GM13977 (cell line): ENCODE measurements at regions not wholly inside any gene's neighbourhood (a gene's known extent, or its start where the extent isn't known, plus 50 kb on each side); places are given as distances from the start of the nearest gene placed in this dataset.

Source experiments
- DNase-seq: peaks from one replicate; pipeline ENCODE4 v3.0.0; 2012; ENCODE audit warnings: low spot score
- CTCF ChIP-seq: IDR thresholded peaks from 2 replicates; pipeline ENCODE4 v1.5.1; 2012; ENCODE audit warnings: mild to moderate bottlenecking, control low read depth; ENCODE audit not compliant: insufficient read depth; ENCODE audit errors: extremely low read depth, missing control alignments
- in situ Hi-C: fragments of 300-500 bp; cut with MboI; formaldehyde crosslinking; loops from one replicate; pipeline ENCODE4 v1.12.0; 2022; ENCODE audit warnings: low sequenced_read_pairs, low pct_unique_long_range_greater_than_20kb, mixed read lengths, inconsistent platforms; ENCODE audit not compliant: unreplicated experiment

DNA sequence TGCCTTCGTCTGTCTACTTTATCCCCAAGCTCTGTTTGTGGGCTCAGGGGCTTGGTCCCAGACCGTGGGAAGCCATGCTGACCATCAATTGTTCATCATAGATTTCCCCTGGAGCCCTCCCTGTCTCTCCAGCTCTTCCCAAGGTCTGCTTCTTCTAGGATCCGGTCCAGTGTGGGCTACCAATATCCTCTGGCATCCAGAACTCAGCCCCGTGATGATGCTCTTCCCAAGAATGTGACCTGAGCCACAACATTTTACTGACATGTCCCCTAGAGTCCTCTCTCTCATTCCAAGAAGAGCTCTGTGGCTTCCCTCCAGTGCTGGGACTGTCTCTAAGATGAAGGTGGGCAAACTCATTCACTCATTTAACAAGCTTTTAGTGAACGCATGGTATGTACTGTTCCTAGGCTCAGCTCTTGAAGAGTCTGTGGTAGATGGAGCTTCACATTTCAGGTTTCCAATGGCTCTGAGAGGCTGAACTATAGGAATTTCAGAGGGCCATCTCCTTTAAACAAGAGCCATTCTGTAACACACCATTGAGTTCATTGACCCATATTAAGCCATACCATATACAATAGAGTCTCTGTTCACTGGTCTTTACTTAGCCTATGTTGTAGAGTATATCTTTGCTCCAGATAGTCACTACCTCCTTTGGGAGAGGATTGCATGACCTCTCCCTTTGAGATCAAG is 142.0 kb upstream of the APCDD1 start:
- TF ChIP-seq CTCF: no peak
- in situ Hi-C loops: no loop called here
- DNase-seq: no peak

GRCh38 chr18:10313016-10313342 is 141.5 kb upstream of the APCDD1 start:
- TF ChIP-seq CTCF: no peak
- no peak for DNase-seq
- in situ Hi-C loops: no loop called here

DNA sequence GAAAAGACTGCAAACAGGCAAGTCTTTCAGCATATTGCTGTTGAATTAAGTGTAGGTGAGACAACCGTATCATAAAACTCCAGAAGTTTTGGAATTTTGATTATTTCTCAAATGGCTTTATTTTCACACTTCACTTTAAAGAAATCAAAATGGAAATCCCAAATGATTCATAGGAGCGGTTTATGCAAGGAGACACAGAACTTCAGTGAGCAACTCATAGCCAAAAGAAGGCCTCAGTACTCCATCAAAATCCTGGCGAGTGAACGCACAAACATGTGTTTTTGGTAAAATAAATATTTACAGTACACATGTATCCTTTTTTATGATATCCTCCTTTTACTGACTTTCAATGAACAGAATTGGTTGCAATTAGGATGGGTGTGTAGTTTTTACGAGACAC is 140.4 kb upstream of the APCDD1 start:
- TF ChIP-seq CTCF: no peak
- DNase-seq: no peak
- in situ Hi-C loops: no loop called here

- DNase-seq: no peak
- TF ChIP-seq CTCF: no peak
- in situ Hi-C loops: no loop called here
Observed at GRCh38 chr18:10315522-10315921, 138.9 kb upstream of the APCDD1 start.

GRCh38 chr18:10316778-10317177 is 137.7 kb upstream of the APCDD1 start:
- in situ Hi-C loops: no loop called here
- DNase-seq: no peak
- no peak for TF ChIP-seq CTCF

DNA sequence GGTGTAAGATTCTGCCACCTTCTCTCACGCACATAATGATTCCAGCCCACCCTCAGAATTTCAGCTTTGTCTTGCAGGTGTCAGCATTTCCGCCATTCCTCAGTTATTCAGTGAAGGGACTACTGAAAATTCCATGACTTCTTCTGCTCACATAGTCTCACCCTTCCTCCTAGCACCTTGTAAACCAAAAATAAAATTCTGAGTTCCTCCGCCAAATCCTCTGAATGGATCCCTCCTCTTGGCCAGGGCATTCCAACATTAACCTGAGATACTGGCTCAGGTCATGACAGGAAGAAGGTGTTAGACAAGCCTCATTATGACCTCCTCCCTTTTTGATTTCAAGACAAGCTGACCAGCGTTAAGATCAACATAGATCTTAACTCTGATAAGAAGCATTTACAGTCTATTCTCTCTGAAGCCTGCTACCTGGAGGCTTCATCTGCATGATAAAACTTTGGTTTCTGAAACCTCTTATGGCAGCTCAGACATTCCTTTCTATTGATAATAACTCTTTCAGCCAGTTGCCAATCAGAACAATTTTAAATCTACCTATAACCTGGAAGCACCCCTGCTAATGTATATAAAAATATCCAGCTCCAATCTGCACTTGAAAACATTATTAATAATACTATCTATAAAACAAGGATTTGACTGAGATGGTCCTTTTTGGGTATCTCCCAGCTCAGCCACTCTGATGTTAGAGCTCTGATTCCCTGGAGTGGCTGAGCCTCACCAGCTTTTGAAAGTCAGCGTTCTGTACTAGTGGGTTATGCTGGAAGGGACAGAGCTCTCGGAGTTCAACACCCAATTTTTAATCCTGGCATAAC is 136.4 kb upstream of the APCDD1 start:
- in situ Hi-C loops: no loop called here
- DNase-seq: no peak
- TF ChIP-seq CTCF: no peak
